ENCODE measurements at regions not wholly inside any gene's neighbourhood (a gene's known extent, or its start where the extent isn't known, plus 50 kb on each side); places are given as distances from the start of the nearest gene placed in this dataset.

GRCh38 chr1:104720741-104721140 lies 971.0 kb downstream of the AMY1C start:
- H2AFZ ChIP-seq (ENCODE audit: low read length): no peak overlapping the region
- no peaks in the 10 kb centered on the region for H3K9me2 ChIP-seq (ENCODE audit: insufficient read depth, low read length)
- H3K27ac ChIP-seq (ENCODE audit: low read depth, low read length, poor library complexity, severe bottlenecking): no peak overlapping the region
- CTCF ChIA-PET (ENCODE audit: unreplicated experiment): no interaction called here
- H4K20me1 ChIP-seq (ENCODE audit: insufficient read depth, low read length): no peaks in the 10 kb centered on the region
- H3K4me1 ChIP-seq (ENCODE audit: insufficient read depth, low read length, poor library complexity, severe bottlenecking): no peaks in the 10 kb centered on the region
- POLR2A ChIA-PET: no interaction called here
- no peaks in the 10 kb centered on the region for H3K9me3 ChIP-seq (ENCODE audit: low read length)
- intact Hi-C loops (cut with micrococcal nuclease; ENCODE audit: unreplicated experiment): no loop called here
- H3K4me3 ChIP-seq (ENCODE audit: low read depth, low read length, poor library complexity, severe bottlenecking): no peak overlapping the region
- BruUV-seq (replicated peaks): no TSS peak
- DNase-seq (ENCODE audit: low spot score): no peak
- no peaks in the 10 kb centered on the region for H3K79me2 ChIP-seq (ENCODE audit: insufficient read depth, low read depth, low read length)
- H3K36me3 ChIP-seq (ENCODE audit: insufficient read depth, low read length): no peaks in the 10 kb centered on the region
- TF ChIP-seq EZH2phosphoT487 (IDR thresholded peaks at IDR 0.05; ENCODE audit: borderline replicate concordance, low read depth, low read length) (no peak), CTCF (conservative IDR thresholded peaks at IDR 0.05; ENCODE audit: low read length) (no peak)
- H3K4me2 ChIP-seq (ENCODE audit: low read length): no peak overlapping the region

- TF ChIP-seq CTCF (conservative IDR thresholded peaks at IDR 0.05; ENCODE audit: low read length) (no peak), EZH2phosphoT487 (IDR thresholded peaks at IDR 0.05; ENCODE audit: borderline replicate concordance, low read depth, low read length) (no peak)
- H3K27ac ChIP-seq (ENCODE audit: low read depth, low read length, poor library complexity, severe bottlenecking): no peak overlapping the region
- DNase-seq (ENCODE audit: low spot score): no peak
- no peak overlapping the region for H3K4me2 ChIP-seq (ENCODE audit: low read length)
- ChIA-PET POLR2A (no interaction called here), CTCF (ENCODE audit: unreplicated experiment) (no interaction called here)
- no peaks in the 10 kb centered on the region for H3K9me3 ChIP-seq (ENCODE audit: low read length)
- intact Hi-C loops (cut with micrococcal nuclease; ENCODE audit: unreplicated experiment): no loop called here
- no peaks in the 10 kb centered on the region for H3K79me2 ChIP-seq (ENCODE audit: insufficient read depth, low read depth, low read length)
- no peak overlapping the region for H2AFZ ChIP-seq (ENCODE audit: low read length)
- H3K9me2 ChIP-seq (ENCODE audit: insufficient read depth, low read length): no peaks in the 10 kb centered on the region
- H4K20me1 ChIP-seq (ENCODE audit: insufficient read depth, low read length): no peaks in the 10 kb centered on the region
- BruUV-seq (replicated peaks): no TSS peak
- H3K4me3 ChIP-seq (ENCODE audit: low read depth, low read length, poor library complexity, severe bottlenecking): no peak overlapping the region
- no peaks in the 10 kb centered on the region for H3K4me1 ChIP-seq (ENCODE audit: insufficient read depth, low read length, poor library complexity, severe bottlenecking)
- no peaks in the 10 kb centered on the region for H3K36me3 ChIP-seq (ENCODE audit: insufficient read depth, low read length)
These were observed 977.2 kb downstream of the AMY1C start for GRCh38 chr1:104726917-104727316.

GRCh38 chr1:104733866-104734265 lies 984.2 kb downstream of the AMY1C start:
- BruUV-seq (replicated peaks): no TSS peak
- no peaks in the 10 kb centered on the region for H3K9me2 ChIP-seq (ENCODE audit: insufficient read depth, low read length)
- H3K4me3 ChIP-seq (ENCODE audit: low read depth, low read length, poor library complexity, severe bottlenecking): no peak overlapping the region
- intact Hi-C loops (cut with micrococcal nuclease; ENCODE audit: unreplicated experiment): no loop called here
- DNase-seq (ENCODE audit: low spot score): no peak
- no peak for TF ChIP-seq CTCF (conservative IDR thresholded peaks at IDR 0.05; ENCODE audit: low read length)
- no peak for TF ChIP-seq EZH2phosphoT487 (IDR thresholded peaks at IDR 0.05; ENCODE audit: borderline replicate concordance, low read depth, low read length)
- H3K36me3 ChIP-seq (ENCODE audit: insufficient read depth, low read length): no peaks in the 10 kb centered on the region
- H3K4me1 ChIP-seq (ENCODE audit: insufficient read depth, low read length, poor library complexity, severe bottlenecking): no peaks in the 10 kb centered on the region
- POLR2A ChIA-PET: no interaction called here
- CTCF ChIA-PET (ENCODE audit: unreplicated experiment): no interaction called here
- H3K27ac ChIP-seq (ENCODE audit: low read depth, low read length, poor library complexity, severe bottlenecking): no peak overlapping the region
- no peaks in the 10 kb centered on the region for H4K20me1 ChIP-seq (ENCODE audit: insufficient read depth, low read length)
- no peak overlapping the region for H3K4me2 ChIP-seq (ENCODE audit: low read length)
- no peaks in the 10 kb centered on the region for H3K9me3 ChIP-seq (ENCODE audit: low read length)
- no peak overlapping the region for H2AFZ ChIP-seq (ENCODE audit: low read length)
- H3K79me2 ChIP-seq (ENCODE audit: insufficient read depth, low read depth, low read length): no peaks in the 10 kb centered on the region

All from OCI-LY7 (cell line).